SK-N-SH treated with all-trans-retinoic acid at 6 μM for 48 hours (cell line): ENCODE measurements at regions not wholly inside any gene's neighbourhood (a gene's known extent, or its start where the extent isn't known, plus 50 kb on each side); places are given as distances from the start of the nearest gene placed in this dataset.

ENCODE experiments used
- ATAC-seq: fragments of 200-7000 bp; cut with Tn5 transposase; 3 replicates; pipeline ENCODE4 v1.9.1; 2020; ENCODE audit warnings: mild to moderate bottlenecking, moderate library complexity
- ARNTL ChIP-seq: fragments of 450-650 bp; formaldehyde crosslinking; IDR thresholded peaks from 2 replicates; pipeline ENCODE4 v1.5.0; 2020; ENCODE audit warnings: low read depth, mild to moderate bottlenecking, moderate library complexity, borderline replicate concordance
- BACH2 ChIP-seq: fragments of 250-450 bp; sonication (Bioruptor Pico); IDR thresholded peaks from 2 replicates; pipeline ENCODE4 v1.9.0; 2021; ENCODE audit warnings: mild to moderate bottlenecking, borderline replicate concordance
- CSDC2 ChIP-seq: fragments of 250-450 bp; sonication (Bioruptor Pico); IDR thresholded peaks from 2 replicates; pipeline ENCODE4 v1.5.0; 2020; ENCODE audit warnings: mild to moderate bottlenecking, moderate library complexity
- ESRRG ChIP-seq: fragments of 250-450 bp; sonication (Bioruptor Pico); IDR thresholded peaks from 2 replicates; pipeline ENCODE4 v1.6.1; 2021; ENCODE audit warnings: mild to moderate bottlenecking
- GLIS3 ChIP-seq: fragments of 250-450 bp; sonication (Bioruptor Pico); IDR thresholded peaks from 2 replicates; pipeline ENCODE4 v1.5.0; 2020; ENCODE audit warnings: mild to moderate bottlenecking, moderate library complexity
- ISL1 ChIP-seq: fragments of 250-450 bp; sonication (Bioruptor Pico); IDR thresholded peaks from 2 replicates; pipeline ENCODE4 v2.1.2; 2022; ENCODE audit warnings: mild to moderate bottlenecking, moderate library complexity
- PATZ1 ChIP-seq: fragments of 250-450 bp; sonication (Bioruptor Pico); IDR thresholded peaks from 2 replicates; pipeline ENCODE4 v1.8.0; 2020; ENCODE audit warnings: mild to moderate bottlenecking, moderate library complexity, borderline replicate concordance
- PPARA ChIP-seq: fragments of 250-450 bp; sonication (Bioruptor Pico); IDR thresholded peaks from 2 replicates; pipeline ENCODE4 v1.5.0; 2020; ENCODE audit warnings: mild to moderate bottlenecking, borderline replicate concordance
- RARB ChIP-seq: fragments of 250-450 bp; sonication (Bioruptor Pico); IDR thresholded peaks from 2 replicates; pipeline ENCODE4 v1.8.0; 2021; ENCODE audit warnings: mild to moderate bottlenecking, moderate library complexity
- SNAI2 ChIP-seq: fragments of 250-450 bp; sonication (Bioruptor Pico); IDR thresholded peaks from 2 replicates; pipeline ENCODE4 v1.5.0; 2020; ENCODE audit warnings: mild to moderate bottlenecking, moderate library complexity
- TCF4 ChIP-seq: fragments of 250-450 bp; sonication (Bioruptor Pico); IDR thresholded peaks from 2 replicates; pipeline ENCODE4 v1.8.0; 2021; ENCODE audit warnings: mild to moderate bottlenecking, moderate library complexity, borderline replicate concordance
- TOX ChIP-seq: fragments of 250-450 bp; sonication (Bioruptor Pico); IDR thresholded peaks from 2 replicates; pipeline ENCODE4 v1.8.0; 2021; ENCODE audit warnings: mild to moderate bottlenecking, moderate library complexity, borderline replicate concordance
- ZC3H10 ChIP-seq: fragments of 250-450 bp; sonication (Bioruptor Pico); IDR thresholded peaks from 2 replicates; pipeline ENCODE4 v1.5.1; 2021; ENCODE audit warnings: mild to moderate bottlenecking, moderate library complexity
- ZFP3 ChIP-seq: fragments of 250-450 bp; sonication (Bioruptor Pico); IDR thresholded peaks from 2 replicates; pipeline ENCODE4 v1.5.0; 2020; ENCODE audit warnings: mild to moderate bottlenecking, moderate library complexity
- ZFP30 ChIP-seq: fragments of 450-650 bp; formaldehyde crosslinking; IDR thresholded peaks from 2 replicates; pipeline ENCODE4 v1.5.0; 2022; ENCODE audit warnings: mild to moderate bottlenecking, moderate library complexity
- ZNF565 ChIP-seq: fragments of 450-650 bp; formaldehyde crosslinking; conservative IDR thresholded peaks from 2 replicates; pipeline ENCODE4 v1.5.0; 2020; ENCODE audit warnings: low read depth, mild to moderate bottlenecking, moderate library complexity
- ZNF70 ChIP-seq: fragments of 450-650 bp; formaldehyde crosslinking; IDR thresholded peaks from 2 replicates; pipeline ENCODE4 v1.5.0; 2020; ENCODE audit warnings: mild to moderate bottlenecking, moderate library complexity
- ZNF8 ChIP-seq: fragments of 450-650 bp; formaldehyde crosslinking; IDR thresholded peaks from 2 replicates; pipeline ENCODE4 v1.5.0; 2020; ENCODE audit warnings: mild to moderate bottlenecking, moderate library complexity
- TF ChIP-seq, protein P1 (sequence below): fragments of 250-450 bp; sonication (Bioruptor Pico); IDR thresholded peaks from 2 replicates; pipeline ENCODE4 v1.8.0; 2021; ENCODE audit warnings: low read depth, mild to moderate bottlenecking, moderate library complexity, borderline replicate concordance
- TF ChIP-seq, protein P2 (sequence below): fragments of 250-450 bp; sonication (Bioruptor Pico); IDR thresholded peaks from 2 replicates; pipeline ENCODE4 v1.5.1; 2021; ENCODE audit warnings: mild to moderate bottlenecking, moderate library complexity
- TF ChIP-seq, protein P3 (sequence below): fragments of 250-450 bp; sonication (Bioruptor Pico); IDR thresholded peaks from 2 replicates; pipeline ENCODE4 v1.5.1; 2020; ENCODE audit warnings: low read depth, mild to moderate bottlenecking, moderate library complexity

- no peak for TF ChIP-seq TCF4 (CRISPR knock-in tag)
- no peak for TF ChIP-seq GLIS3 (CRISPR knock-in tag)
- no peak for TF ChIP-seq ISL1
- TF ChIP-seq, protein P1, sequence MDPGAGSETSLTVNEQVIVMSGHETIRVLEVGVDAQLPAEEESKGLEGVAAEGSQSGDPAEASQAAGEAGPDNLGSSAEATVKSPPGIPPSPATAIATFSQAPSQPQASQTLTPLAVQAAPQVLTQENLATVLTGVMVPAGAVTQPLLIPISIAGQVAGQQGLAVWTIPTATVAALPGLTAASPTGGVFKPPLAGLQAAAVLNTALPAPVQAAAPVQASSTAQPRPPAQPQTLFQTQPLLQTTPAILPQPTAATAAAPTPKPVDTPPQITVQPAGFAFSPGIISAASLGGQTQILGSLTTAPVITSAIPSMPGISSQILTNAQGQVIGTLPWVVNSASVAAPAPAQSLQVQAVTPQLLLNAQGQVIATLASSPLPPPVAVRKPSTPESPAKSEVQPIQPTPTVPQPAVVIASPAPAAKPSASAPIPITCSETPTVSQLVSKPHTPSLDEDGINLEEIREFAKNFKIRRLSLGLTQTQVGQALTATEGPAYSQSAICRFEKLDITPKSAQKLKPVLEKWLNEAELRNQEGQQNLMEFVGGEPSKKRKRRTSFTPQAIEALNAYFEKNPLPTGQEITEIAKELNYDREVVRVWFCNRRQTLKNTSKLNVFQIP (CRISPR knock-in tag): no peak
- TF ChIP-seq, protein P2, sequence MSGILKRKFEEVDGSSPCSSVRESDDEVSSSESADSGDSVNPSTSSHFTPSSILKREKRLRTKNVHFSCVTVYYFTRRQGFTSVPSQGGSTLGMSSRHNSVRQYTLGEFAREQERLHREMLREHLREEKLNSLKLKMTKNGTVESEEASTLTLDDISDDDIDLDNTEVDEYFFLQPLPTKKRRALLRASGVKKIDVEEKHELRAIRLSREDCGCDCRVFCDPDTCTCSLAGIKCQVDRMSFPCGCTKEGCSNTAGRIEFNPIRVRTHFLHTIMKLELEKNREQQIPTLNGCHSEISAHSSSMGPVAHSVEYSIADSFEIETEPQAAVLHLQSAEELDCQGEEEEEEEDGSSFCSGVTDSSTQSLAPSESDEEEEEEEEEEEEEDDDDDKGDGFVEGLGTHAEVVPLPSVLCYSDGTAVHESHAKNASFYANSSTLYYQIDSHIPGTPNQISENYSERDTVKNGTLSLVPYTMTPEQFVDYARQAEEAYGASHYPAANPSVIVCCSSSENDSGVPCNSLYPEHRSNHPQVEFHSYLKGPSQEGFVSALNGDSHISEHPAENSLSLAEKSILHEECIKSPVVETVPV (CRISPR knock-in tag): no peak
- no peak for TF ChIP-seq ZFP3 (CRISPR knock-in tag)
- TF ChIP-seq PATZ1 (CRISPR knock-in tag): no peak
- no peak for TF ChIP-seq ZNF8 (CRISPR knock-in tag)
- no peak for TF ChIP-seq ZNF565 (CRISPR knock-in tag)
- no peak for TF ChIP-seq ARNTL (CRISPR knock-in tag)
- no peak for TF ChIP-seq ZNF70 (CRISPR knock-in tag)
- TF ChIP-seq ZFP30 (CRISPR knock-in tag): no peak
- TF ChIP-seq ZC3H10: no peak
- no peak for TF ChIP-seq BACH2 (CRISPR knock-in tag)
- TF ChIP-seq SNAI2: no peak
- TF ChIP-seq CSDC2 (CRISPR knock-in tag): no peak
- no peak for TF ChIP-seq RARB (CRISPR knock-in tag)
- TF ChIP-seq TOX: no peak
- TF ChIP-seq PPARA: no peak
- TF ChIP-seq, all 23 proteins: peak for 0
- no peak for ATAC-seq
Observed at GRCh38 chr6:65996096-65996495, 289.1 kb upstream of the EYS start.

DNA sequence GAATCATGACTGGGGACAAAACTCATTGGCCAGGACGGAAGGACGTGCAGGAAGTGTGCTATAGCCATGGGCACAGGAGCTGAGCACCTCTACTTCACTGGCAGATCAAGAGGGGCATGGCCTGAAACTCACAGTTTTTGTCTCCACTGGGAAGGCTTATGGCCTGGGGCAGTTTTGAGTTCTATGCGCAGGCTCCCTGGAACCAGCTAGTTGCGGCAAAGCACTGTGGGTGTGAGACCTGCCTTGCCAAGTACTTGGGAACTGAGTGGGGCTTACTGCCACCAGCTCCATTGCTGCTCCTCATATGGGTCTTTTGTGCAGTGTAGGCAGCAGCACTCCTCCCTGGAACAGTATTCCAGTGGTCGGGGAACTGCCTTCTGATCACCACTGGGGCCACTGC, 282.6 kb upstream of the EYS start:
- ATAC-seq: no peak
- TF ChIP-seq ZNF70 (CRISPR knock-in tag) (no peak), ARNTL (CRISPR knock-in tag) (no peak), ISL1 (no peak), CSDC2 (CRISPR knock-in tag) (no peak), ZC3H10 (no peak)

- no peak for ATAC-seq
- TF ChIP-seq TOX (no peak), ZNF8 (CRISPR knock-in tag) (no peak), ZFP3 (CRISPR knock-in tag) (no peak), ZNF565 (CRISPR knock-in tag) (no peak), PATZ1 (CRISPR knock-in tag) (no peak), ISL1 (no peak), ESRRG (CRISPR knock-in tag) (no peak), ZC3H10 (no peak), CSDC2 (CRISPR knock-in tag) (no peak), ZFP30 (CRISPR knock-in tag) (no peak), RARB (CRISPR knock-in tag) (no peak), ARNTL (CRISPR knock-in tag) (no peak), GLIS3 (CRISPR knock-in tag) (no peak), PPARA (no peak)
- TF ChIP-seq, protein P2 (CRISPR knock-in tag): no peak
- TF ChIP-seq, protein P3, sequence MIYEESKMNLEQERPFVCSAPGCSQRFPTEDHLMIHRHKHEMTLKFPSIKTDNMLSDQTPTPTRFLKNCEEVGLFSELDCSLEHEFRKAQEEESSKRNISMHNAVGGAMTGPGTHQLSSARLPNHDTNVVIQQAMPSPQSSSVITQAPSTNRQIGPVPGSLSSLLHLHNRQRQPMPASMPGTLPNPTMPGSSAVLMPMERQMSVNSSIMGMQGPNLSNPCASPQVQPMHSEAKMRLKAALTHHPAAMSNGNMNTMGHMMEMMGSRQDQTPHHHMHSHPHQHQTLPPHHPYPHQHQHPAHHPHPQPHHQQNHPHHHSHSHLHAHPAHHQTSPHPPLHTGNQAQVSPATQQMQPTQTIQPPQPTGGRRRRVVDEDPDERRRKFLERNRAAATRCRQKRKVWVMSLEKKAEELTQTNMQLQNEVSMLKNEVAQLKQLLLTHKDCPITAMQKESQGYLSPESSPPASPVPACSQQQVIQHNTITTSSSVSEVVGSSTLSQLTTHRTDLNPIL (CRISPR knock-in tag): no peak
- TF ChIP-seq, all 23 proteins: peak for 0
Observed at GRCh38 chr6:65988006-65988405, 281.0 kb upstream of the EYS start.
